Small intestine (tissue), 7 donors: ENCODE measurements at regions not wholly inside any gene's neighbourhood (a gene's known extent, or its start where the extent isn't known, plus 50 kb on each side); places are given as distances from the start of the nearest gene placed in this dataset.
"Not testable (repeated sequence)": the region's sequence is repeated elsewhere in the genome, so short reads cannot be mapped to it uniquely, and the experiment has no call there.

Experiments used
- DNase-seq, 2 donors: peaks; one replicate each; pipeline versions ENCODE4 v3.0.0 to v3.0.0-alpha.2; 2013
- FAIRE-seq: peaks from 2 replicates; lab custom pipeline; 2012; peaks lifted over from hg19 to GRCh38; lab: Jason Lieb, UNC
- H3K27ac ChIP-seq, 3 donors: one replicate each; pipeline ENCODE4 v1.5.1; 2013; ENCODE audit warnings: low read length in 2 of 3, mild to moderate bottlenecking in 2 of 3, control low read depth in 1 of 3, inconsistent platforms in 1 of 3, low read depth in 1 of 3, moderate library complexity in 1 of 3
- H3K27me3 ChIP-seq, 3 donors: one replicate each; pipeline ENCODE4 v1.6.1; 2013; ENCODE audit warnings: low read length in 3 of 3, inconsistent platforms in 1 of 3; ENCODE audit not compliant: control insufficient read depth in 3 of 3, insufficient read depth in 3 of 3
- H3K36me3 ChIP-seq, 3 donors: one replicate each; pipeline ENCODE4 v1.6.1; 2013; ENCODE audit warnings: low read length in 3 of 3, inconsistent platforms in 1 of 3, low read depth in 1 of 3, mild to moderate bottlenecking in 1 of 3, moderate library complexity in 1 of 3; ENCODE audit not compliant: control insufficient read depth in 3 of 3, insufficient read depth in 2 of 3
- H3K4me1 ChIP-seq, 3 donors: one replicate each; pipeline ENCODE4 v1.6.1; 2013; ENCODE audit warnings: low read length in 2 of 3, inconsistent platforms in 1 of 3, low read depth in 1 of 3, mild to moderate bottlenecking in 1 of 3, moderate library complexity in 1 of 3; ENCODE audit not compliant: control insufficient read depth in 3 of 3, insufficient read depth in 2 of 3
- H3K4me3 ChIP-seq, 3 donors: one replicate each; pipeline ENCODE4 v1.5.1; 2013; ENCODE audit warnings: low read length in 3 of 3, control low read depth in 1 of 3, inconsistent platforms in 1 of 3, low read depth in 1 of 3, mild to moderate bottlenecking in 1 of 3, moderate library complexity in 1 of 3
- H3K9me3 ChIP-seq, 2 donors: one replicate each; pipeline ENCODE4 v1.6.1; 2013; ENCODE audit warnings: low read depth in 1 of 2, low read length in 1 of 2; ENCODE audit not compliant: control insufficient read depth in 2 of 2, insufficient read depth in 1 of 2
- WGBS, 3 donors: extraction: QIAGEN DNeasy Blood & Tissue Kit; methylation state at CpG; one replicate each; pipeline ENCODE4 v1.1.7; 2013; 5-methylcytosine and 5-hydroxymethylcytosine counted together
- donor health status: healthy with polysubstance abuse.
- donor health status: control.
- donor health status: control.
- donor health status: Bipolar disorder and iron deficiency.
- donor health status: healthy.

DNA sequence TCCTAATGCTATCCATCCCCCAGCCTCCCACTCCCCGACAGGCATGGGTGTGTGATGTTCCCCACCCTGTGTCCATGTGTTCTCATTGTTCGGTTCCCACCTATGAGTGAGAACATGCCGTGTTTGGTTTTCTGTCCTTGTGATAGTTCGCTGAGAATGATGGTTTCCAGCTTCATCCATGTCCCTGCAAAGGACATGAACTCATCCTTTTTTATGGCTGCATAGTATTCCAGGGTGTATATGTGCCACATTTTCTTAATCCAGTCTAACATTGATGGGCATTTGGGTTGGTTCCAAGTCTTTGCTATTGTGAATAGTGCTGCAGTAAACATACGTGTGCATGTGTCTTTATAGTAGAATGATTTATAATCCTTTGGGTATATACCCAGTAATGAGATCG is 328.9 kb downstream of the BCAT1 start:
- H3K36me3 ChIP-seq, H3K4me1 ChIP-seq, H3K9me3 ChIP-seq, DNase-seq, FAIRE-seq, H3K27me3 ChIP-seq, H3K27ac ChIP-seq, H3K4me3 ChIP-seq: not testable (repeated sequence)
- whole genome bisulfite sequencing, 3 donors, result 92 to 95% (median 95%) methylated on average over 6 of the region's 6 CpGs

DNA sequence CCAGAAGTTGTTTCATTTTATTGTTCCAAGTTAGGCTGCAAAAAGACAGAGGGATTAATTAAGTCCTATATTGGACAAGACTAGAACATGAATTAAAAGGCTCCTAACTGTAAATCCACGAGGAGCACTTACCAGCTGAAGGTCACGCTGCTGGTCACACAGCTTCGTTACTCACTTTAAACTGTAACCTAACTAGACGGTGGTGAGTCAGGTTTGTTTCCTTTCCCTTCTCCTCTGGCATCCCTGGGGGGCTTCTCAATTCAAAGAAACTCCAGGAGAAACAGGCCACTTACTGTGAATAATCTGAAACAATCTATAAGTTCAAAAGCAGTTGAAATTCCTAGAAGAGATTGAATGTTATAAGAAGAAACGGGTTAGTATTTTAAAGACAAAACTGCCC is 331.4 kb downstream of the BCAT1 start:
- WGBS, 3 donors, result 50 to 54% (median 51%) methylated on average over 5 of the region's 5 CpGs
- Histone ChIP-seq H3K36me3 (no peaks in the 10 kb centered on the region), H3K4me3 (no peak overlapping the region), H3K27ac (no peak overlapping the region), H3K9me3 (peaks cover 0 to 3% of the 10 kb centered on the region in 2 donors), H3K27me3 (no peaks in the 10 kb centered on the region), H3K4me1 (no peaks in the 10 kb centered on the region)
- DNase-seq (no peak), FAIRE-seq (no peak)

DNA sequence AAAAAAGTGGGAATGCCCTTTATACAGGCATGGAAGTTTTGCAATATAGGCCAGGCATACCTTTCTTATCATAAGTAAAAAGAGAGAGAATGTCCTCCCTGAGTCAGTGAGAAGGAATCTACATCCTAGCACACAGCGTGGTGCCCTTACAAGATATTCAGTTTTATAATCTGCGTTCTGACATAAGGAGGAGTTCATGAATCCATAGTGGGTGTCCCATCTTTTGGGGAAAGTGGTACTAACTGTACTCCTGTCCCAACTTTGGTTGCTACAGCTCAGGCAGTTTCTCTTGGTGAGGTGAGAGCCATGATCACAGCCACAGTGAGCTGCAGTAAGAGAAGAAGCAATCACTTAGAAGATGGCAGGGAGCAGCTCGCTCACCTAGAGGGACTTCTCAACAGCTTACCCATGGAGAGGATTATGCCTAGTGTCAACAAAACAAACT is 332.9 kb downstream of the BCAT1 start:
- DNase-seq, result no peak
- Histone ChIP-seq H3K27me3 (no peaks in the 10 kb centered on the region), H3K36me3 (no peaks in the 10 kb centered on the region), H3K4me1 (no peaks in the 10 kb centered on the region), H3K4me3 (no peak overlapping the region), H3K9me3 (peaks cover 0 to 3% of the 10 kb centered on the region in 2 donors), H3K27ac (no peak overlapping the region)
- 72 to 78% (median 72%) methylated on average over 3 of the region's 3 CpGs for WGBS, 3 donors
- no peak for FAIRE-seq

DNA sequence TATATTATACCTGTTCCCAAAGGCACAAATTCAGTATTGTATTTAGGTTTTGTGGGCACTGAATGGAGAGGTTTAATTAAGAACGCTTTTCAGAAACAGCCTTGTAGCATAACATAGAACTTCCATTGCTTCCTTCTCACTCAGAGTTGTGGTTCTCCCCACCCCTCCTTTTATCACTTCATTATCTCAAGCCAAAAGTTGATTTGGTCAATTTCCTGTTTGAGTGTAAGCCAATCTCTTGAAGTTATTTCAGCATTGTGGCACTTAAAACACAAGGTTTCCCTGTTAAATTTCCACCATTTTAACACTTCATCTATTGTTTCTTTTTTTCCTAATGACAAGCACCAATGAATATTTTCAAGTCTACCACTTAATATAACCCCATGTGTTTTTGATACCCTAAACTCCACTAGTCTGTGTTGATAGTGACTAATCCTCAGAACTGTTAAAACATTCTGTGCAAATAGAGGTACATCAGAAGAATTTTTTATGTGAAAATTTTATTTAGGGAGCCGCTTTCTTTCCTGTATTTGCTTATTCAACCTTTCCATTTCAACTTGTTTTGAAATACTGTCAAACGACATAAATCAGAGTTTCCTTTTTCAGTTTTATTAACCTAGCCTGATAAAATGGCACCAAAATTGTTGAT is 340.1 kb downstream of the BCAT1 start:
- FAIRE-seq (no peak), DNase-seq (no peak)
- H3K27ac ChIP-seq, result no peak overlapping the region
- peaks cover 0 to 3% of the 10 kb centered on the region in 2 donors for H3K9me3 ChIP-seq
- no peaks in the 10 kb centered on the region for H3K36me3 ChIP-seq
- no peaks in the 10 kb centered on the region for H3K4me1 ChIP-seq
- no peak overlapping the region for H3K4me3 ChIP-seq
- 56 to 68% (median 67%) methylated on average over 3 of the region's 3 CpGs for WGBS, 3 donors
- H3K27me3 ChIP-seq, result no peaks in the 10 kb centered on the region

- no peak for FAIRE-seq
- WGBS, 3 donors, result 80 to 89% (median 84%) methylated on average over 1 of the region's 1 CpG
- H3K4me3 ChIP-seq, result no peak overlapping the region
Observed at GRCh38 chr12:24608108-24608507, 340.8 kb downstream of the BCAT1 start.

DNA sequence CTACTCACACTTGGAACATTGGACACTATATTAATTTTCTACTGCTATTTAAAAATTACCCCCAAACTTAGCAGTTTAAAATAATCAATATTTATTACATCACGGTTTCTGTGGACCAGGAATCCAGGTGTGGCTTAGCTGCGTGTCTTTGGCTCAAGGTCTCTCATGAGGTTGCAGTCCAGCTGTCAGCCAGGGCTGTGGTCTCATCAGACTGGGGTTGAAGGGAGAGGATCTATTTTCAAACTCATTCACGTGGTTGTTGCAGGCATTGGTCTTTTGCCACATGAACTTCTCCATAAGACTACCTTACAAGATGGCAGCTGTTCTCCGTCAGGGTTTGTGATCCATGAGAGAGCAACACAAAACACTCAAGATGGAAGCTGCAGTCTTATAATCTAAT is 343.0 kb downstream of the BCAT1 start:
- DNase-seq, result no peak
- no peak overlapping the region for H3K27ac ChIP-seq
- no peaks in the 10 kb centered on the region for H3K27me3 ChIP-seq
- H3K9me3 ChIP-seq, result no peaks in the 10 kb centered on the region
- no peaks in the 10 kb centered on the region for H3K36me3 ChIP-seq
- H3K4me3 ChIP-seq, result no peak overlapping the region
- H3K4me1 ChIP-seq, result no peaks in the 10 kb centered on the region
- FAIRE-seq, result no peak
- 60 to 80% (median 69%) methylated on average over 4 of the region's 4 CpGs for WGBS, 3 donors

More at GRCh38 chr12:24608108-24608507, 340.8 kb downstream of the BCAT1 start:
- no peak for DNase-seq
- H3K36me3 ChIP-seq, result no peaks in the 10 kb centered on the region
- H3K27me3 ChIP-seq, result no peaks in the 10 kb centered on the region
- H3K9me3 ChIP-seq, result peaks cover 0 to 3% of the 10 kb centered on the region in 2 donors
- no peaks in the 10 kb centered on the region for H3K4me1 ChIP-seq
- H3K27ac ChIP-seq, result no peak overlapping the region

GRCh38 chr12:24605466-24605865 is 343.4 kb downstream of the BCAT1 start:
- Histone ChIP-seq H3K27me3 (no peaks in the 10 kb centered on the region), H3K4me1 (no peaks in the 10 kb centered on the region), H3K4me3 (no peak overlapping the region), H3K9me3 (no peaks in the 10 kb centered on the region), H3K27ac (no peak overlapping the region), H3K36me3 (no peaks in the 10 kb centered on the region)
- DNase-seq (no peak), FAIRE-seq (no peak)
- whole genome bisulfite sequencing, 3 donors, result 41 to 57% (median 55%) methylated on average over 3 of the region's 3 CpGs

DNA sequence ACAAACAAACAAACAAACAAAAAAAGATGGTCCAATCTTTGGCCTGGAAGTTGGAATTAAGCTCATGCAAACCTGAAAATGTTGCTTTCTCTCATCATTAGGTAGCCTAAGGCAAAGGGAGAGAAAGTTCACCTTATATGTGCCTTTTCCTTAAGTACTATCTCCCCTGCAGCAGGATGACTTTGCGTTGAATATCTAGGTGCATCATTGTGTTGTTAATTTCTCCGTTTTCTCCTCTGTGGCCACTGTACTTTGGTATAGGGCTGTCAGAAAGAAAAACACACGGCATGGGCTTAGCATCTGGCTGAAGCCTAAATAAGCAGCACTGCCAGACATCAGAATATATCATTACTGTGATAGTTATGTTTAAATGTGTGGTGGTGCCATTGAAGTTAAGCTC is 345.5 kb downstream of the BCAT1 start:
- Histone ChIP-seq H3K4me3 (no peak overlapping the region), H3K27ac (no peak overlapping the region), H3K27me3 (no peaks in the 10 kb centered on the region), H3K36me3 (no peaks in the 10 kb centered on the region), H3K9me3 (no peaks in the 10 kb centered on the region), H3K4me1 (no peaks in the 10 kb centered on the region)
- DNase-seq, result no peak
- FAIRE-seq, result no peak
- WGBS, 3 donors, result 67 to 80% (median 75%) methylated on average over 3 of the region's 3 CpGs

- Histone ChIP-seq H3K27ac (no peak overlapping the region), H3K4me3 (no peak overlapping the region), H3K27me3 (no peaks in the 10 kb centered on the region), H3K4me1 (no peaks in the 10 kb centered on the region), H3K36me3 (no peaks in the 10 kb centered on the region), H3K9me3 (no peaks in the 10 kb centered on the region)
- WGBS, 3 donors, result 33 to 59% (median 46%) methylated on average over 1 of the region's 1 CpG
- no peak for FAIRE-seq
- DNase-seq, result no peak
Observed at GRCh38 chr12:24600996-24601395, 347.9 kb downstream of the BCAT1 start.
